ENCODE measurements at regions not wholly inside any gene's neighbourhood (a gene's known extent, or its start where the extent isn't known, plus 50 kb on each side); places are given as distances from the start of the nearest gene placed in this dataset.

GRCh38 chr13:83824120-83824519, 58.2 kb downstream of the SLITRK1 start:
- Histone ChIP-seq H4K20me1 (ENCODE audit: control insufficient read depth, insufficient read depth) (no peaks in the 10 kb centered on the region), H3K9ac (ENCODE audit: control insufficient read depth, insufficient read depth, low read length) (no peak overlapping the region), H3K9me3 (replicated peaks; ENCODE audit: control insufficient read depth, insufficient read depth, low read length) (no peaks in the 10 kb centered on the region; the same call in 2 of the 3 replicates), H3K79me2 (ENCODE audit: control insufficient read depth, insufficient read depth, low read length) (no peaks in the 10 kb centered on the region), H3K4me3 (no peak overlapping the region), H3K27me3 (replicated peaks in 1 of 2; ENCODE audit: control insufficient read depth in 2 of 2, insufficient read depth in 2 of 2, low read length in 1 of 2) (no peaks in the 10 kb centered on the region), H3K36me3 (ENCODE audit: control insufficient read depth in 2 of 2, insufficient read depth in 2 of 2, low read length in 1 of 2) (no peaks in the 10 kb centered on the region; a peak in 1 of 4 replicates), H2AFZ (ENCODE audit: control insufficient read depth, low read depth, low read length) (no peak overlapping the region), H3K4me1 (ENCODE audit: control insufficient read depth, insufficient read depth, low read length) (no peaks in the 10 kb centered on the region), H3K27ac (ENCODE audit: control insufficient read depth, insufficient read depth) (no peak overlapping the region), H3K4me2 (ENCODE audit: control insufficient read depth, insufficient read depth) (no peak overlapping the region)
- DNase-seq (ENCODE audit: low read depth, low spot score) (no peak), FAIRE-seq (no peak), ATAC-seq (no peak)
- ChIA-PET CTCF (no interaction called here), RAD21 (ENCODE audit: unreplicated experiment) (no interaction called here), POLR2A (no interaction called here), SMC1A (ENCODE audit: uncharacterized antibody, unreplicated experiment) (no interaction called here)
- no TSS peak for BruUV-seq (replicated peaks)
- intact Hi-C loops (cut with micrococcal nuclease; ENCODE audit: unreplicated experiment) = no loop called here
- in situ Hi-C loops (cut with MboI) = no loop called here
- TF ChIP-seq HCFC1 (IDR thresholded peaks at IDR 0.05; ENCODE audit: low read length) = no peak
- TF ChIP-seq POLR2AphosphoS5 (IDR thresholded peaks at IDR 0.05; ENCODE audit: low read length) = no peak
- TF ChIP-seq ZNF384 (IDR thresholded peaks at IDR 0.05; ENCODE audit: borderline replicate concordance, low read depth, low read length) = no peak
- TF ChIP-seq MAX (IDR thresholded peaks at IDR 0.05; ENCODE audit: low read depth, low read length) = no peak
- TF ChIP-seq BMI1 (IDR thresholded peaks at IDR 0.05; ENCODE audit: borderline replicate concordance) = no peak
- TF ChIP-seq NFYA (IDR thresholded peaks at IDR 0.05; ENCODE audit: borderline replicate concordance, low read depth, low read length) = no peak
- no peak for TF ChIP-seq SREBF1 (IDR thresholded peaks at IDR 0.05; ENCODE audit: low read length)
- TF ChIP-seq RELA (IDR thresholded peaks at IDR 0.05; ENCODE audit: borderline replicate concordance, partially characterized antibody) = no peak
- TF ChIP-seq, protein P1, sequence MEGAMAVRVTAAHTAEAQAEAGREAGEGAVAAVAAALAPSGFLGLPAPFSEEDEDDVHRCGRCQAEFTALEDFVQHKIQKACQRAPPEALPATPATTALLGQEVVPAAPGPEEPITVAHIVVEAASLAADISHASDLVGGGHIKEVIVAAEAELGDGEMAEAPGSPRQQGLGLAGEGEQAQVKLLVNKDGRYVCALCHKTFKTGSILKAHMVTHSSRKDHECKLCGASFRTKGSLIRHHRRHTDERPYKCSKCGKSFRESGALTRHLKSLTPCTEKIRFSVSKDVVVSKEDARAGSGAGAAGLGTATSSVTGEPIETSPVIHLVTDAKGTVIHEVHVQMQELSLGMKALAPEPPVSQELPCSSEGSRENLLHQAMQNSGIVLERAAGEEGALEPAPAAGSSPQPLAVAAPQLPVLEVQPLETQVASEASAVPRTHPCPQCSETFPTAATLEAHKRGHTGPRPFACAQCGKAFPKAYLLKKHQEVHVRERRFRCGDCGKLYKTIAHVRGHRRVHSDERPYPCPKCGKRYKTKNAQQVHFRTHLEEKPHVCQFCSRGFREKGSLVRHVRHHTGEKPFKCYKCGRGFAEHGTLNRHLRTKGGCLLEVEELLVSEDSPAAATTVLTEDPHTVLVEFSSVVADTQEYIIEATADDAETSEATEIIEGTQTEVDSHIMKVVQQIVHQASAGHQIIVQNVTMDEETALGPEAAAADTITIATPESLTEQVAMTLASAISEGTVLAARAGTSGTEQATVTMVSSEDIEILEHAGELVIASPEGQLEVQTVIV (IDR thresholded peaks at IDR 0.05; ENCODE audit: borderline replicate concordance, partially characterized antibody) = no peak
- no peak for TF ChIP-seq SMARCA5 (IDR thresholded peaks at IDR 0.05)
- TF ChIP-seq NRF1 (conservative IDR thresholded peaks at IDR 0.05; ENCODE audit: low read depth, low read length) = no peak
- TF ChIP-seq IRF3 (IDR thresholded peaks at IDR 0.05) = no peak
- no peak for TF ChIP-seq EGR1 (IDR thresholded peaks at IDR 0.05; ENCODE audit: borderline replicate concordance in 1 of 2, low read depth in 2 of 2, low read length in 2 of 2)
- TF ChIP-seq IRF4 (IDR thresholded peaks at IDR 0.05; ENCODE audit: low read depth, low read length) = no peak
- TF ChIP-seq TCF12 (IDR thresholded peaks at IDR 0.05; ENCODE audit: low read depth, low read length) = no peak
- no peak for TF ChIP-seq ZNF217 (IDR thresholded peaks at IDR 0.05)
- TF ChIP-seq SKIL (IDR thresholded peaks at IDR 0.05; ENCODE audit: low read depth, poor library complexity, severe bottlenecking) = no peak
- no peak for TF ChIP-seq MTA3 (IDR thresholded peaks at IDR 0.05; ENCODE audit: borderline replicate concordance, low read length)
- TF ChIP-seq NR2C1 (IDR thresholded peaks at IDR 0.05) = no peak

Data from GM12878 (cell line).